Activated T-helper 1 cell treated with anti-CD3 and anti-CD28 coated beads, Interleukin-12 subunit alpha, Interleukin-12 subunit beta, Interleukin-2, Interleukin-4 antibody, amounts not matched to agents 30 ng/mL and 10 ng/mL and 1 ng/mL, durations not matched to agents 14 hours and 24 hours and 36 hours (primary cell): ENCODE measurements at regions not wholly inside any gene's neighbourhood (a gene's known extent, or its start where the extent isn't known, plus 50 kb on each side); places are given as distances from the start of the nearest gene placed in this dataset.
"Not testable (repeated sequence)": the region's sequence is repeated elsewhere in the genome, so short reads cannot be mapped to it uniquely, and the experiment has no call there.

Source experiments
- DNase-seq: peaks from one replicate; pipeline ENCODE4 v3.0.0; 2021; ENCODE audit warnings: low spot score
- H3K27ac Mint-ChIP-seq: one replicate; pipeline ENCODE4 v1.8.0; 2021; ENCODE audit warnings: mild to moderate bottlenecking, mixed read lengths
- H3K27me3 Mint-ChIP-seq: one replicate; pipeline ENCODE4 v1.8.0; 2022; ENCODE audit warnings: mild to moderate bottlenecking, moderate library complexity, mixed read lengths; ENCODE audit not compliant: insufficient read depth
- H3K36me3 Mint-ChIP-seq: one replicate; pipeline ENCODE4 v1.8.0; 2021; ENCODE audit warnings: low read depth, mixed read lengths
- H3K4me1 Mint-ChIP-seq: one replicate; pipeline ENCODE4 v1.8.0; 2021; ENCODE audit warnings: low read depth, mixed read lengths
- H3K4me3 Mint-ChIP-seq: one replicate; pipeline ENCODE4 v1.8.0; 2021; ENCODE audit warnings: mild to moderate bottlenecking, moderate library complexity, mixed read lengths
- H3K9me3 Mint-ChIP-seq: one replicate; pipeline ENCODE4 v1.8.0; 2021; ENCODE audit warnings: mixed read lengths
- intact Hi-C: fragments of 100-400 bp; cut with micrococcal nuclease; formaldehyde crosslinking; loops from one replicate; pipeline ENCODE4 v1.15.1; 2024

- Mint-ChIP-seq H3K4me1 (no peaks in the 10 kb centered on the region), H3K4me3 (no peak overlapping the region), H3K36me3 (no peaks in the 10 kb centered on the region), H3K27me3 (peaks cover 1% of the 10 kb centered on the region), H3K27ac (no peak overlapping the region), H3K9me3 (peaks cover 4% of the 10 kb centered on the region)
- no peak for DNase-seq
- intact Hi-C loops: no loop called here
These were observed 1102.3 kb downstream of the GRM8 start for GRCh38 chr7:126150278-126150958.

DNA sequence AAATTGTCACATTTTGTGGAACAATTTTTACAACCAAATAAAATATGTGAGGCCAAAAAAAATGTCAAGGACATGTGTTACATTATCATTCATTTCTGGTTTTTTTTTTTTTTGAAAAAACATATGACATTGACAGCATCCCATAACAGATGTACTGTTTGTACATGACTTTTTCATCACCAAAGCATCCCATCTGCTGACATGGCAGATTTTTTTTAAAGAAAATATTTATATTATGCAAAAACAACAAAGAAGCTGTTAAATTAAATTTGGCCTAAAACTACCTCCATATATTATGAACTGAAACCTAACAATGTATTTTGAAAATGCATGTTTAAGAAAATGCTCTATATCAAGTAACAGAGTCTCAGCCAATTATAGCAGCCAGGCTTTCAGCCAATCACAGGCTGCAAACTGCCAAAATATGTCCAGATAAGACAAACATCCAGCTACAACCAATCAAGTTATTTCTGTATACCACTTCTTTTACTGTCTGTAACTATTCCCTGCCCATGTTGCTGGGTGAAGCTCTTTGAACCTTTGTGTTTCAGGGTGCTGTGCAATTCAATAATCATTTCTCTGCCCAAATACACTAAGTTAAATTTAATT, 1111.8 kb downstream of the GRM8 start:
- Mint-ChIP-seq H3K27me3 (no peaks in the 10 kb centered on the region), H3K4me3 (no peak overlapping the region), H3K27ac (no peak overlapping the region), H3K4me1 (no peaks in the 10 kb centered on the region), H3K36me3 (no peaks in the 10 kb centered on the region), H3K9me3 (no peaks in the 10 kb centered on the region)
- no peak for DNase-seq
- intact Hi-C loops: no loop called here

- no peak overlapping the region for H3K4me3 Mint-ChIP-seq
- intact Hi-C loops: no loop called here
These were observed 1132.8 kb downstream of the GRM8 start for GRCh38 chr7:126119981-126120380.

GRCh38 chr7:126103582-126103981, 1149.2 kb downstream of the GRM8 start:
- no peaks in the 10 kb centered on the region for H3K27me3 Mint-ChIP-seq
- no peak overlapping the region for H3K27ac Mint-ChIP-seq
- no peaks in the 10 kb centered on the region for H3K4me1 Mint-ChIP-seq
- intact Hi-C loops: no loop called here
- DNase-seq: no peak
- no peak overlapping the region for H3K4me3 Mint-ChIP-seq
- peaks cover 25% of the 10 kb centered on the region for H3K9me3 Mint-ChIP-seq
- H3K36me3 Mint-ChIP-seq: no peaks in the 10 kb centered on the region

More at GRCh38 chr7:126119981-126120380, 1132.8 kb downstream of the GRM8 start:
- Mint-ChIP-seq H3K27ac (no peak overlapping the region), H3K27me3 (no peaks in the 10 kb centered on the region), H3K9me3 (peaks cover 16% of the 10 kb centered on the region), H3K4me1 (no peaks in the 10 kb centered on the region), H3K36me3 (no peaks in the 10 kb centered on the region)
- DNase-seq: no peak

DNA sequence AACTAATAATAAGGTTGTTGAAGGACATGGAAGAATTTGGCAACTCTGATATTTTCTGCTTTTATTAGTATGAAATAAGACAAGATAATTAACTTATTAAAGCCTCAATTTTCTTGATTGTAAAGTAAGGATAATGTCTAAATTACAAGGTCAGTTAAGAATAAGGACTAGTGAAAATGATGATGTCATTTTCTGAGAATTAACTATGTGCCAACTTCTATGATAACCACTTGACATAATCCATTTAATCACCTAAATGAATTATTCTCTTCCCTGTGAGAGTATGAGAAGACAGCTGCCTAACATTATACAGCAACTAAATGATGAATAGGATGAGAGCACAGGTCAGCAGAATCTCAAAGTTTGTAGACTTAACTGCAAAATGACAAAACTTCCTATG, 1153.4 kb upstream of the POT1 start:
- intact Hi-C loops: no loop called here
- Mint-ChIP-seq H3K4me1 (no peaks in the 10 kb centered on the region), H3K4me3 (no peak overlapping the region), H3K9me3 (peaks cover 3% of the 10 kb centered on the region), H3K27ac (no peak overlapping the region), H3K36me3 (no peaks in the 10 kb centered on the region), H3K27me3 (no peaks in the 10 kb centered on the region)
- DNase-seq: no peak

GRCh38 chr7:126079581-126079980, 1150.0 kb upstream of the POT1 start:
- Mint-ChIP-seq H3K27me3 (no peaks in the 10 kb centered on the region), H3K36me3 (no peaks in the 10 kb centered on the region), H3K4me1 (no peaks in the 10 kb centered on the region), H3K27ac (no peak overlapping the region), H3K4me3 (no peak overlapping the region), H3K9me3 (peaks cover 3% of the 10 kb centered on the region)
- no peak for DNase-seq
- intact Hi-C loops: no loop called here

GRCh38 chr7:126079151-126079550, 1149.5 kb upstream of the POT1 start:
- H3K4me1 Mint-ChIP-seq: no peaks in the 10 kb centered on the region
- peaks cover 3% of the 10 kb centered on the region for H3K9me3 Mint-ChIP-seq
- no peaks in the 10 kb centered on the region for H3K36me3 Mint-ChIP-seq
- H3K4me3 Mint-ChIP-seq: no peak overlapping the region
- H3K27ac Mint-ChIP-seq: no peak overlapping the region
- DNase-seq: no peak
- no peaks in the 10 kb centered on the region for H3K27me3 Mint-ChIP-seq
- intact Hi-C loops: no loop called here

DNA sequence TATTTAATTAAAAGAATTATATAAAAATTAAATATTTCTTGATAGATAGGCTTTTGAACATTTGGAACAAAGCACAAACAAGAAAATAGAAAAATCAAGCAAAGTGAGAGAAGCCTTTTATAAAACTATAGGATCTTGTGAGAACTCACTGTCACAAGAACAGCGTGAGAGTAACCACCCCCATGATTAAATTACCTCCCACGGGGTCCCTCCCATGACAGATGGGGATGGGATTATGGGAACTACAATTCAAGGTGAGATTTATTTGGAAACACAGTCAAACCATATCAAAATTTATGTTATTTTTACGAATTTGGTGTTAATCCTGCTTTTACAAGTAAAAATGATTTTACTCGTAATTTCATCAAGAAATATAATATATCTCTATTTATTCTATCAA, 1136.1 kb upstream of the POT1 start:
- Mint-ChIP-seq H3K9me3 (peaks cover 14% of the 10 kb centered on the region), H3K27me3 (no peaks in the 10 kb centered on the region)
- intact Hi-C loops: no loop called here

DNA sequence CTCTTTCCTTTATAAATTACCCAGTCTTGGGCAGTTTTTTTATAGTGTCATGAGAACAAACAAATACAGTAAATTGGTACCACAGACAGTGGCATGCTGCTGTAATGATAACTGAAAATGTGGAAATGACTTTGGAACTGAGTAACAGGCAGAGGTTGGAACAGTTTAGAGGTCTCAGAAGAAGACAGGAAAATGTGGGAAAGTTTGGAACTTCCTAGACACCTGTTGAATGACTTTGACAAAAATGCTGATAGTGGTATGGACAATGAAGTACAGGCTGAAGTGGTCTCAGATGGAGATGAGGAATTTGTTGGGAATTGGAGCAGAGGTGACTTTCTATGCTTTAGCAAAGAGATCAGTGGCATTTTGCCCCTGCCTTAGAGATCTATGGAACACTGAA, 1128.4 kb upstream of the POT1 start:
- intact Hi-C loops: no loop called here
- no peak for DNase-seq
- Mint-ChIP-seq H3K4me1 (no peaks in the 10 kb centered on the region), H3K27ac (no peak overlapping the region), H3K36me3 (no peaks in the 10 kb centered on the region), H3K4me3 (no peak overlapping the region), H3K27me3 (no peaks in the 10 kb centered on the region), H3K9me3 (peaks cover 19% of the 10 kb centered on the region)

More for the DNA sequence above, 1136.1 kb upstream of the POT1 start:
- DNase-seq: no peak
- Mint-ChIP-seq H3K4me1 (no peaks in the 10 kb centered on the region), H3K4me3 (no peak overlapping the region), H3K27ac (no peak overlapping the region), H3K36me3 (no peaks in the 10 kb centered on the region)

DNA sequence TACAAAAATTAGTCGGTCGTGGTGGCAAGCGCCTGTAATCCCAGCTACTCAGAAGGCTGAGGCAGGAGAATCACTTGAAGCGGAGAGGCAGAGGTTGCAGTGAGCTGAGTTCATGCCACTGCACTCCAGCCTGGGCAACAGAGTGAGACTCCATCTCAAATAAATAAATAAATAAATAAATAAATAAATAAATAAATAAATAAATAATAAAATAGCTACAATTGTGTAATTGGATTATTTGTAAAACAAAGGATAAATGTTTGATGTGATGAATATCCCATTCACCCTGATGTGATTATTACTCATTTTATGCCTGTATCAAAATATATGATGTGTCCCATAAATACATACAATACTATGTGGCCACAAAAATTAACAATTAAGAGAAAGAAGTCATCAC, 1127.0 kb upstream of the POT1 start:
- H3K4me3 Mint-ChIP-seq, H3K27ac Mint-ChIP-seq, H3K4me1 Mint-ChIP-seq, DNase-seq, H3K36me3 Mint-ChIP-seq, H3K27me3 Mint-ChIP-seq, intact Hi-C loops: not testable (repeated sequence)
- H3K9me3 Mint-ChIP-seq: peaks cover 14% of the 10 kb centered on the region

DNA sequence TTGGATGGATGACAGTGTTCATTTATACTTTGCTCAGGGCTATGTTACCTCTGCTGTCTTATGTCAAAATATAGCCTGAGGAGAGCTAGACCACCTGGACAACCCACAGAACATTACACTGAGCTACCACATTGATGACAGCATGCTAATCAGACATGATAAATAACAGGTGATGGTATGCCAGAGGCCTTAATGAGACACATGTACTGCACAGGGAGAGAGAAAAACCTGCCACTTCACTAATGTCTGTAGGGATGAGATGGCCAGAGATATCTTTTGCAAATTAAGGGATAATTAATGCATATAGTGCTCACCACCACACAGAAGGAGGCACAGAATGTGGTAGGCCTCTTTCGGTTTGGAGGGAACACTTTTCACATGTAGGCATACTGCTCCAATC, 1122.6 kb upstream of the POT1 start:
- peaks cover 7% of the 10 kb centered on the region for H3K9me3 Mint-ChIP-seq
- H3K36me3 Mint-ChIP-seq: no peaks in the 10 kb centered on the region
- intact Hi-C loops: no loop called here
- H3K4me1 Mint-ChIP-seq: no peaks in the 10 kb centered on the region
- H3K4me3 Mint-ChIP-seq: no peak overlapping the region
- no peak for DNase-seq
- no peaks in the 10 kb centered on the region for H3K27me3 Mint-ChIP-seq
- no peak overlapping the region for H3K27ac Mint-ChIP-seq

DNA sequence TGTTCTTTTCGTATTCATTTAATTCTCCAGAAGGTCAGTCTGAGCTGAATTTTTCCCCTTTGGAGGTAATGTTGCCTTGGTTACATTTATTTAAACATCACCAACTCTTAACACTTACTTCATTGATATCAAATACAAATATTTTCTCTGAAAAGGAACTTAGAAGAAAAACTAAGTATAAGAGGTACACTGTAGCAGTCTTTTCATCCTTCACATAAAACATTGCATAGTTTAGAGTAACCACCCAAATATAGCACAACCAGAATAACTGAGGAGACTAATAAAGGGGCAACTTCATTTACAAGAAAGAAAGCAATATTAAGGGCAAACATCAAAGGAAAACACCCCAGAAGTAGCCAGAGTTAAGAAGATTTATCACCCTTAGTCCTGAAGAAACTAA, 1115.0 kb upstream of the POT1 start:
- DNase-seq: no peak
- H3K9me3 Mint-ChIP-seq: peaks cover 8% of the 10 kb centered on the region
- H3K4me3 Mint-ChIP-seq: no peak overlapping the region
- H3K36me3 Mint-ChIP-seq: no peaks in the 10 kb centered on the region
- H3K4me1 Mint-ChIP-seq: no peaks in the 10 kb centered on the region
- no peak overlapping the region for H3K27ac Mint-ChIP-seq
- no peaks in the 10 kb centered on the region for H3K27me3 Mint-ChIP-seq
- intact Hi-C loops: no loop called here

DNA sequence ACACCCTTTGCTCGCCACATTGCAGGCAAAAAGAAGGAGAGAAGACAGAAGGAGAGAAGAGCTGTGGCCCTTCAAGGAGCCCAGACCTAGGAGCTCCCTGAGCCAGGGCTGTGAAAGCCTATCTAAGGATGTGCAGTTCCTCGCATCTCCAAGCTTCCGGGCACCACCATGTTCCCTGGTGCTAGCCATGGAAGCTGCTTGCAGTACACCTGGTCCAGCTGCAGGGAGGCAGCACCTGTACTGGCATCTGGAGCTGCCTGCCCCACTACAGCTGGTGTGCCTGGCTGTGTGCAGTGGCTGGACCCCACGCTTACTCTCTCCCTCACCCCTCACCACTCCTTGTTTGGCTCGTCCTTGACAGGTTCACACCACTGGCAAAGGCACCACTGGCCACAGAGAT, 1111.8 kb upstream of the POT1 start:
- Mint-ChIP-seq H3K4me1 (no peaks in the 10 kb centered on the region), H3K27ac (no peak overlapping the region), H3K36me3 (no peaks in the 10 kb centered on the region), H3K4me3 (no peak overlapping the region), H3K9me3 (no peaks in the 10 kb centered on the region), H3K27me3 (no peaks in the 10 kb centered on the region)
- intact Hi-C loops: no loop called here
- no peak for DNase-seq
